ENCODE measurements at regions not wholly inside any gene's neighbourhood (a gene's known extent, or its start where the extent isn't known, plus 50 kb on each side); places are given as distances from the start of the nearest gene placed in this dataset.

- TF ChIP-seq CTCF (IDR thresholded peaks at IDR 0.05) (no peak), TCF7L2 (IDR thresholded peaks at IDR 0.05; ENCODE audit: low read depth, low read length) (no peak)
Measured at GRCh38 chr2:37872192-37872750, 52.8 kb upstream of the RMDN2 start.
